Fibroblast of mammary gland (primary cell): ENCODE measurements at regions not wholly inside any gene's neighbourhood (a gene's known extent, or its start where the extent isn't known, plus 50 kb on each side); places are given as distances from the start of the nearest gene placed in this dataset.

Source experiments
- DNase-seq: peaks from one replicate; pipeline ENCODE4 v3.0.0-alpha.2; 2010; ENCODE audit warnings: low read depth
- H3K4me3 ChIP-seq: 2 replicates; pipeline ENCODE4 v1.5.1; 2011; ENCODE audit warnings: low read depth, mild to moderate bottlenecking, low read length, moderate library complexity; ENCODE audit not compliant: control insufficient read depth
- CTCF ChIP-seq: conservative IDR thresholded peaks from 2 replicates; pipeline ENCODE4 v1.5.1; 2011; ENCODE audit warnings: low read depth, low read length, inconsistent platforms; ENCODE audit not compliant: control insufficient read depth, insufficient read depth

GRCh38 chr6:151729829-151730495, 77.5 kb upstream of the ESR1 start:
- no peak for DNase-seq
- H3K4me3 ChIP-seq, result no peak overlapping the region
- TF ChIP-seq CTCF, result no peak

- TF ChIP-seq CTCF, result no peak
- no peak overlapping the region for H3K4me3 ChIP-seq
- DNase-seq, result no peak
Observed at GRCh38 chr6:151730496-151730870, 77.0 kb upstream of the ESR1 start.

GRCh38 chr6:151731313-151731712, 76.2 kb upstream of the ESR1 start:
- no peak for DNase-seq
- H3K4me3 ChIP-seq, result no peak overlapping the region
- no peak for TF ChIP-seq CTCF

DNA sequence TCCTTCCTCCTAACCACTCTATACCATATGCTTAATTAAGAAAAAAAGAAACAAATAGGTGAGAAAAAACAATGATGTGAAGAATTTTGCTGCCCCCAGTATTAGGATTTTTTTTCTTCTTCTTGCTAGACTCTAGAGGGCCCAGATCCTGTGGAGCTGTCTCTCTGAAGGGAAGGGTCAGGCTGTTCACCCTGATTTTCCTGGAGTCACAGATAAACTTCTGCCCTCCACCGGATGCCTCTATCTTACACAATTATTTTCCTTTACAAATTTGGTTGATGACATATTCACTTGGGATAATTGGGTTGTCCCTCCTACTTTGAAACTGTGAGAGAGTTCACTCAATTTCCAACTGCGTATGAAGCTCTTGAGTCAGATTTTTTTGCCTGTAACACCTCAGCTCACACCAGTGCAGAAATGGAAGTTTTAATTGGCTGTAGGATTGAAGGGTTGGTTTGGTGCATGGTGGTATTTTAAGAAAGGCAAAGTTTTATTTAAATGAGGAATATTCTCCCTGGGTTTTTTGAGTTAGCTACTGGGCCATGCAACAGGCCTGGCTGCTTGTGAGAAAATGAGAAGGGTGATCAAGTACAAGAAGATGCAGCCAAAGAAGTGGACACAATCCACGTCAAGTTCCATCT, 73.7 kb upstream of the ESR1 start:
- H3K4me3 ChIP-seq, result no peak overlapping the region
- DNase-seq, result peak; percentile 8
- no peak for TF ChIP-seq CTCF

GRCh38 chr6:151738267-151738666, 69.2 kb upstream of the ESR1 start:
- DNase-seq, result peak; percentile 13
- no peak for TF ChIP-seq CTCF
- no peak overlapping the region for H3K4me3 ChIP-seq

- no peak for TF ChIP-seq CTCF
- H3K4me3 ChIP-seq, result no peak overlapping the region
- no peak for DNase-seq
Observed at GRCh38 chr6:151738960-151739359, 68.5 kb upstream of the ESR1 start.

DNA sequence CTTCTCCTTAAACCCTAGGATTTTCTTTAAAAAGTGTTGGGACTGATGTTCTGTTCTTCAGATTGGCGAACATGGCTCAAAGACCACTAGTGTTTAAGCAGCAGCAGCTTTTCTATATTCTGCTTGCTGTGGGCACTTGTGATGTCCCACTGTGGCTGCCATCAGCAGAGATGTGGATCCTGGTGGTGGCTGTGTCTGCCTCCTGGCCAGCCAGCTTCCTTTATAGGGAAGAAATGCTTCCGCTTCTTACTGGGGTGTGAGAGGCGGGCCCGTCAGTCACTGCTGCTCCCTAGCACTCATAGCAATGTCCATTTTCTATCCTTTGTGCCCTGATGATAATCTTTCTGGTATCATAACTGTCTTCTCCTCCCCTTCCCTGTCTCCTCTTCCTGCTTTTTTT, 66.7 kb upstream of the ESR1 start:
- TF ChIP-seq CTCF, result no peak
- H3K4me3 ChIP-seq, result no peak overlapping the region
- DNase-seq, result no peak
